KMS-11 (cell line): ENCODE measurements at regions not wholly inside any gene's neighbourhood (a gene's known extent, or its start where the extent isn't known, plus 50 kb on each side); places are given as distances from the start of the nearest gene placed in this dataset.

ENCODE experiments used
- H2AFZ ChIP-seq: fragments of 200-600 bp; sonication (generic); 2 replicates; pipeline ENCODE4 v1.6.1; 2016; ENCODE audit warnings: antibody characterized with exemption, mixed run types, low read depth
- H3K27ac ChIP-seq: fragments of 200-600 bp; sonication (generic); 2 replicates; pipeline ENCODE4 v1.6.1; 2016; ENCODE audit warnings: mild to moderate bottlenecking, mixed run types
- H3K27me3 ChIP-seq: fragments of 200-600 bp; sonication (generic); 2 replicates; pipeline ENCODE4 v1.6.1; 2017; ENCODE audit warnings: mild to moderate bottlenecking, low read depth, mixed run types, moderate library complexity; ENCODE audit not compliant: insufficient read depth
- H3K36me3 ChIP-seq: fragments of 200-600 bp; sonication (generic); 2 replicates; pipeline ENCODE4 v1.6.1; 2017; ENCODE audit warnings: mild to moderate bottlenecking, mixed run types; ENCODE audit not compliant: insufficient read depth
- H3K4me1 ChIP-seq: fragments of 200-600 bp; sonication (generic); 2 replicates; pipeline ENCODE4 v1.6.1; 2016; ENCODE audit warnings: mild to moderate bottlenecking, low read depth, mixed run types; ENCODE audit not compliant: poor library complexity, severe bottlenecking
- H3K4me2 ChIP-seq: fragments of 200-600 bp; sonication (generic); 2 replicates; pipeline ENCODE4 v1.7.0; 2016; ENCODE audit warnings: mild to moderate bottlenecking, mixed run types
- H3K4me3 ChIP-seq: fragments of 200-600 bp; sonication (generic); IDR thresholded peaks from 2 replicates; pipeline ENCODE4 v1.6.1; 2017; ENCODE audit warnings: low read depth, low read length, mixed read lengths; ENCODE audit not compliant: insufficient read depth
- H3K79me2 ChIP-seq: fragments of 200-600 bp; sonication (generic); 2 replicates; pipeline ENCODE4 v1.6.1; 2016; ENCODE audit warnings: low read depth, mixed run types; ENCODE audit not compliant: insufficient read depth
- H3K9ac ChIP-seq: fragments of 200-600 bp; sonication (generic); 2 replicates; pipeline ENCODE4 v1.6.1; 2016; ENCODE audit warnings: mild to moderate bottlenecking, mixed run types
- H4K20me1 ChIP-seq: fragments of 200-600 bp; sonication (generic); 2 replicates; pipeline ENCODE4 v1.6.1; 2016; ENCODE audit warnings: mild to moderate bottlenecking, mixed run types; ENCODE audit not compliant: insufficient read depth
- CTCF ChIP-seq: fragments of 200-600 bp; sonication (generic); conservative IDR thresholded peaks from 2 replicates; pipeline ENCODE4 v1.6.1; 2017; ENCODE audit warnings: low read depth, mild to moderate bottlenecking, antibody characterized with exemption, low read length, moderate library complexity, mixed read lengths

GRCh38 chr2:204250692-204251091, 294.6 kb upstream of the PARD3B start:
- TF ChIP-seq CTCF, result no peak
- Histone ChIP-seq H3K4me3 (no peak overlapping the region), H3K27ac (no peak overlapping the region), H3K4me1 (peaks cover 44% of the 10 kb centered on the region), H2AFZ (no peak overlapping the region), H3K9ac (no peak overlapping the region), H3K27me3 (peaks cover 45% of the 10 kb centered on the region), H3K36me3 (no peaks in the 10 kb centered on the region), H3K4me2 (peak overlapping the region; percentile 38; the same call in 1 of the 2 replicates), H3K79me2 (no peaks in the 10 kb centered on the region), H4K20me1 (no peaks in the 10 kb centered on the region)

GRCh38 chr2:204251158-204251997, 293.9 kb upstream of the PARD3B start:
- Histone ChIP-seq H3K4me3 (peak overlapping the region; percentile 36), H2AFZ (no peak overlapping the region), H3K27me3 (peaks cover 49% of the 10 kb centered on the region), H3K9ac (no peak overlapping the region), H4K20me1 (no peaks in the 10 kb centered on the region), H3K36me3 (no peaks in the 10 kb centered on the region), H3K79me2 (no peaks in the 10 kb centered on the region), H3K4me1 (peaks cover 44% of the 10 kb centered on the region), H3K4me2 (peak overlapping the region; percentile 38; the same call in 1 of the 2 replicates), H3K27ac (no peak overlapping the region)
- TF ChIP-seq CTCF, result no peak

GRCh38 chr2:204251998-204252376, 293.3 kb upstream of the PARD3B start:
- H3K36me3 ChIP-seq, result no peaks in the 10 kb centered on the region
- no peaks in the 10 kb centered on the region for H4K20me1 ChIP-seq
- peaks cover 46% of the 10 kb centered on the region for H3K27me3 ChIP-seq
- no peak overlapping the region; the same call in 1 of the 2 replicates for H3K4me2 ChIP-seq
- H3K4me1 ChIP-seq, result peaks cover 44% of the 10 kb centered on the region
- no peak overlapping the region for H2AFZ ChIP-seq
- peak overlapping the region; percentile 36 for H3K4me3 ChIP-seq
- no peak overlapping the region for H3K9ac ChIP-seq
- no peak overlapping the region for H3K27ac ChIP-seq
- TF ChIP-seq CTCF, result no peak
- H3K79me2 ChIP-seq, result no peaks in the 10 kb centered on the region

GRCh38 chr2:204255071-204255470, 290.2 kb upstream of the PARD3B start:
- Histone ChIP-seq H3K36me3 (no peaks in the 10 kb centered on the region), H3K9ac (no peak overlapping the region), H4K20me1 (no peaks in the 10 kb centered on the region), H2AFZ (no peak overlapping the region), H3K4me3 (no peak overlapping the region), H3K27ac (no peak overlapping the region), H3K4me1 (peaks cover 44% of the 10 kb centered on the region), H3K79me2 (no peaks in the 10 kb centered on the region), H3K4me2 (no peak overlapping the region), H3K27me3 (peaks cover 36% of the 10 kb centered on the region)
- no peak for TF ChIP-seq CTCF
